H9 (cell line): ENCODE measurements at regions not wholly inside any gene's neighbourhood (a gene's known extent, or its start where the extent isn't known, plus 50 kb on each side); places are given as distances from the start of the nearest gene placed in this dataset.
"Not testable (repeated sequence)": the region's sequence is repeated elsewhere in the genome, so short reads cannot be mapped to it uniquely, and the experiment has no call there.

Experiments
- DNase-seq: peaks from one replicate; pipeline ENCODE4 v3.0.0-alpha.2; 2017
- H2AFZ ChIP-seq: one replicate; pipeline ENCODE4 v1.6.1; 2013; ENCODE audit warnings: mild to moderate bottlenecking, low read length, control low read depth, moderate library complexity
- H2AK5ac ChIP-seq: 2 replicates; pipeline ENCODE4 v1.6.1; 2013; ENCODE audit warnings: low read length, control low read depth, mixed read lengths; ENCODE audit not compliant: insufficient read length
- H2BK120ac ChIP-seq: one replicate; pipeline ENCODE4 v1.6.1; 2013; ENCODE audit warnings: low read depth, mild to moderate bottlenecking, low read length, control low read depth, inconsistent platforms; ENCODE audit not compliant: poor library complexity, severe bottlenecking
- H2BK12ac ChIP-seq: 2 replicates; pipeline ENCODE4 v1.6.1; 2013; ENCODE audit warnings: low read length, control low read depth, mixed read lengths, low read depth; ENCODE audit not compliant: insufficient read length
- H2BK15ac ChIP-seq: 2 replicates; pipeline ENCODE4 v1.6.1; 2013; ENCODE audit warnings: low read depth, low read length, control low read depth
- H2BK20ac ChIP-seq: one replicate; pipeline ENCODE4 v1.6.1; 2013; ENCODE audit warnings: low read depth, mild to moderate bottlenecking, low read length, control low read depth, inconsistent platforms; ENCODE audit not compliant: poor library complexity, severe bottlenecking
- H2BK5ac ChIP-seq: 2 replicates; pipeline ENCODE4 v1.6.1; 2013; ENCODE audit warnings: low read length, control low read depth, mixed read lengths; ENCODE audit not compliant: insufficient read length
- H3K14ac ChIP-seq: 2 replicates; pipeline ENCODE4 v1.6.1; 2013; ENCODE audit warnings: low read length, control low read depth; ENCODE audit not compliant: insufficient read depth
- H3K18ac ChIP-seq: 2 replicates; pipeline ENCODE4 v1.6.1; 2013; ENCODE audit warnings: low read depth, mild to moderate bottlenecking, mixed read lengths, low read length, control low read depth; ENCODE audit not compliant: insufficient read length
- H3K23ac ChIP-seq: 2 replicates; pipeline ENCODE4 v1.6.1; 2013; ENCODE audit warnings: low read length, control low read depth, mixed read lengths, low read depth; ENCODE audit not compliant: insufficient read length
- H3K23me2 ChIP-seq: 2 replicates; pipeline ENCODE4 v1.6.1; 2013; ENCODE audit warnings: low read depth, mild to moderate bottlenecking, mixed read lengths, low read length, control low read depth; ENCODE audit not compliant: insufficient read length, poor library complexity, severe bottlenecking
- H3K27ac ChIP-seq: 2 replicates; pipeline ENCODE4 v1.5.1; 2013; ENCODE audit warnings: low read length, control low read depth, mixed read lengths, low read depth; ENCODE audit not compliant: insufficient read length
- H3K27me3 ChIP-seq: 2 replicates; pipeline ENCODE4 v1.6.1; 2013; ENCODE audit warnings: low read length, control low read depth, inconsistent platforms; ENCODE audit not compliant: insufficient read depth
- H3K4ac ChIP-seq: 2 replicates; pipeline ENCODE4 v1.6.1; 2013; ENCODE audit warnings: low read depth, mild to moderate bottlenecking, control low read depth, inconsistent platforms, low read length, moderate library complexity
- H3K4me1 ChIP-seq: 2 replicates; pipeline ENCODE4 v1.6.1; 2013; ENCODE audit warnings: low read length, control low read depth, inconsistent platforms; ENCODE audit not compliant: insufficient read depth
- H3K4me2 ChIP-seq: 2 replicates; pipeline ENCODE4 v1.6.1; 2013; ENCODE audit warnings: low read length, control low read depth, mixed read lengths; ENCODE audit not compliant: insufficient read length, insufficient read depth
- H3K56ac ChIP-seq: 2 replicates; pipeline ENCODE4 v1.6.1; 2013; ENCODE audit warnings: low read depth, mild to moderate bottlenecking, mixed read lengths, low read length, control low read depth; ENCODE audit not compliant: insufficient read length
- H3K79me1 ChIP-seq: 2 replicates; pipeline ENCODE4 v1.6.1; 2013; ENCODE audit warnings: low read depth, mild to moderate bottlenecking, moderate library complexity, low read length, control low read depth, inconsistent platforms; ENCODE audit not compliant: insufficient read depth, poor library complexity, severe bottlenecking
- H3K79me2 ChIP-seq: 2 replicates; pipeline ENCODE4 v1.6.1; 2013; ENCODE audit warnings: low read length, control low read depth, inconsistent platforms; ENCODE audit not compliant: insufficient read depth
- H3K9ac ChIP-seq: 2 replicates; pipeline ENCODE4 v1.6.1; 2013; ENCODE audit warnings: low read length, control low read depth, mixed read lengths; ENCODE audit not compliant: insufficient read length; ENCODE audit errors: extremely low read depth
- H3K9me3 ChIP-seq: one replicate; pipeline ENCODE4 v1.6.1; 2013; ENCODE audit warnings: low read depth, low read length, inconsistent platforms; ENCODE audit not compliant: control insufficient read depth
- H3T11ph ChIP-seq: one replicate; pipeline ENCODE4 v1.6.1; 2013; ENCODE audit warnings: mild to moderate bottlenecking, low read length, control low read depth, inconsistent platforms
- H4K20me1 ChIP-seq: one replicate; pipeline ENCODE4 v1.6.1; 2013; ENCODE audit not compliant: control insufficient read depth, insufficient read length, insufficient read depth
- H4K5ac ChIP-seq: 2 replicates; pipeline ENCODE4 v1.6.1; 2013; ENCODE audit warnings: low read depth, mild to moderate bottlenecking, mixed read lengths, low read length, control low read depth; ENCODE audit not compliant: insufficient read length
- H4K8ac ChIP-seq: replicated peaks from 2 replicates; pipeline ENCODE4 v1.6.1; 2013; ENCODE audit warnings: low read length, control low read depth, mixed read lengths, low read depth; ENCODE audit not compliant: insufficient read length
- H4K91ac ChIP-seq: 2 replicates; pipeline ENCODE4 v1.6.1; 2013; ENCODE audit warnings: low read depth, mild to moderate bottlenecking, moderate library complexity, mixed read lengths, low read length, control low read depth; ENCODE audit not compliant: insufficient read length
- H3K27ac Mint-ChIP-seq, 3 experiments: 2 replicates in 2 of 3; 3 replicates in 1 of 3; pipeline ENCODE4 v1.8.0; 2020 to 2021; ENCODE audit warnings: mixed read lengths in 3 of 3, mild to moderate bottlenecking in 1 of 3, moderate library complexity in 1 of 3
- H3K27me3 Mint-ChIP-seq: 2 replicates; pipeline ENCODE4 v1.8.0; 2021; ENCODE audit warnings: low read depth, mild to moderate bottlenecking, moderate library complexity, mixed read lengths
- H3K36me3 Mint-ChIP-seq, 3 experiments: 2 replicates in 2 of 3; 3 replicates in 1 of 3; pipeline ENCODE4 v1.8.0; 2020 to 2021; ENCODE audit warnings: low read depth in 3 of 3, mixed read lengths in 3 of 3; ENCODE audit not compliant: insufficient read depth in 1 of 3
- H3K4me1 Mint-ChIP-seq, 2 experiments: 2 replicates each; pipeline ENCODE4 v1.8.0; 2020; ENCODE audit warnings: mixed read lengths in 2 of 2
- H3K4me3 Mint-ChIP-seq, 2 experiments: 2 replicates in 1 of 2; 3 replicates in 1 of 2; pipeline ENCODE4 v1.8.0; 2020 to 2021; ENCODE audit warnings: mild to moderate bottlenecking in 2 of 2, mixed read lengths in 2 of 2, moderate library complexity in 1 of 2
- H3K9me3 Mint-ChIP-seq, 2 experiments: 2 replicates in 1 of 2; 3 replicates in 1 of 2; pipeline ENCODE4 v1.8.0; 2020; ENCODE audit warnings: mild to moderate bottlenecking in 2 of 2, mixed read lengths in 2 of 2, moderate library complexity in 1 of 2
- WGBS: extraction: QIAGEN DNeasy Blood & Tissue Kit; methylation state at CpG from one replicate; pipeline ENCODE4 v1.1.7; 2013; ENCODE audit warnings: missing lambda C conversion rate, low lambda C conversion rate, mixed read lengths; ENCODE audit not compliant: insufficient read length; ENCODE audit errors: extremely low coverage; 5-methylcytosine and 5-hydroxymethylcytosine counted together
- TF ChIP-seq, protein P1 (sequence below): fragments of 200-600 bp; sonication (generic); conservative IDR thresholded peaks from 3 replicates; pipeline ENCODE4 v1.8.0; 2021; ENCODE audit warnings: antibody characterized with exemption, mild to moderate bottlenecking

DNA sequence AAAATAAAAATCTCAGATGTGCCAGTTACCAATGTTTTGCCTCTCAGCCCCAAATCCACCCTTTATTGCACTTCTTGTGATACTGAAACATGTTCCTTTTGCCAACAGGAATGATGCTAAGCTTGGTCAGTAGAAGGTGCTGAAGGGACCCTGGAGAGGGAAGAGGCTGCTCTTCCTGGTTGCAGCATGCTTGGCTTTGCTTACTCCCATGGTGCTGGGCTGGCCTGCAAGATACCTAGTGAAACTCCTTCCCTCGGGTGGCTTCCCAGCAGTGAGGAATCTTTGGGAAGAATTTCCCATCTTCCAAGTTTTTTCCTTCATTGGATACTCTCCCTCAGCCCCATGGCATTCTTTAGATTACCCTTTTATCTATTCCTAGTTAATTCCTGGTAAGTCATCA, 151.8 kb upstream of the TGFBR2 start:
- Histone ChIP-seq H2BK120ac (no peak overlapping the region), H3K9me3 (no peaks in the 10 kb centered on the region), H3K4me1 (peaks cover 2% of the 10 kb centered on the region; the same call in 1 of the 2 replicates), H3K23ac (no peak overlapping the region), H3K4ac (no peak overlapping the region), H3K27ac (no peak overlapping the region), H3K18ac (no peak overlapping the region), H4K8ac (no peak overlapping the region), H2BK5ac (no peak overlapping the region), H3K23me2 (no peaks in the 10 kb centered on the region), H2BK12ac (no peak overlapping the region), H3T11ph (no peak overlapping the region), H3K14ac (no peak overlapping the region), H3K4me2 (no peak overlapping the region), H4K91ac (no peak overlapping the region), H2BK20ac (no peak overlapping the region), H3K9ac (no peak overlapping the region), H3K79me1 (no peaks in the 10 kb centered on the region), H4K20me1 (no peaks in the 10 kb centered on the region), H3K79me2 (no peaks in the 10 kb centered on the region), H2AFZ (no peak overlapping the region), H4K5ac (no peak overlapping the region), H2BK15ac (no peak overlapping the region), H3K27me3 (no peaks in the 10 kb centered on the region), H3K56ac (no peak overlapping the region), H2AK5ac (no peak overlapping the region)
- H3K4me3 Mint-ChIP-seq = no peak overlapping the region
- H3K27me3 Mint-ChIP-seq = no peaks in the 10 kb centered on the region
- no peak for DNase-seq
- no CpG with 5 or more reads among the region's 1 CpG for WGBS
- peaks cover 0 to 7% (median 3%) of the 10 kb centered on the region in 3 experiments; a peak in 4 of 7 replicates for H3K36me3 Mint-ChIP-seq
- peaks cover 0 to 7% of the 10 kb centered on the region in 2 experiments; a peak in 1 of 4 replicates for H3K4me1 Mint-ChIP-seq
- no peak overlapping the region for H3K27ac Mint-ChIP-seq
- peaks cover 4 to 10% of the 10 kb centered on the region in 2 experiments; a peak in 2 of 5 replicates for H3K9me3 Mint-ChIP-seq
- TF ChIP-seq, protein P1, sequence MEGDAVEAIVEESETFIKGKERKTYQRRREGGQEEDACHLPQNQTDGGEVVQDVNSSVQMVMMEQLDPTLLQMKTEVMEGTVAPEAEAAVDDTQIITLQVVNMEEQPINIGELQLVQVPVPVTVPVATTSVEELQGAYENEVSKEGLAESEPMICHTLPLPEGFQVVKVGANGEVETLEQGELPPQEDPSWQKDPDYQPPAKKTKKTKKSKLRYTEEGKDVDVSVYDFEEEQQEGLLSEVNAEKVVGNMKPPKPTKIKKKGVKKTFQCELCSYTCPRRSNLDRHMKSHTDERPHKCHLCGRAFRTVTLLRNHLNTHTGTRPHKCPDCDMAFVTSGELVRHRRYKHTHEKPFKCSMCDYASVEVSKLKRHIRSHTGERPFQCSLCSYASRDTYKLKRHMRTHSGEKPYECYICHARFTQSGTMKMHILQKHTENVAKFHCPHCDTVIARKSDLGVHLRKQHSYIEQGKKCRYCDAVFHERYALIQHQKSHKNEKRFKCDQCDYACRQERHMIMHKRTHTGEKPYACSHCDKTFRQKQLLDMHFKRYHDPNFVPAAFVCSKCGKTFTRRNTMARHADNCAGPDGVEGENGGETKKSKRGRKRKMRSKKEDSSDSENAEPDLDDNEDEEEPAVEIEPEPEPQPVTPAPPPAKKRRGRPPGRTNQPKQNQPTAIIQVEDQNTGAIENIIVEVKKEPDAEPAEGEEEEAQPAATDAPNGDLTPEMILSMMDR = no peak

DNA sequence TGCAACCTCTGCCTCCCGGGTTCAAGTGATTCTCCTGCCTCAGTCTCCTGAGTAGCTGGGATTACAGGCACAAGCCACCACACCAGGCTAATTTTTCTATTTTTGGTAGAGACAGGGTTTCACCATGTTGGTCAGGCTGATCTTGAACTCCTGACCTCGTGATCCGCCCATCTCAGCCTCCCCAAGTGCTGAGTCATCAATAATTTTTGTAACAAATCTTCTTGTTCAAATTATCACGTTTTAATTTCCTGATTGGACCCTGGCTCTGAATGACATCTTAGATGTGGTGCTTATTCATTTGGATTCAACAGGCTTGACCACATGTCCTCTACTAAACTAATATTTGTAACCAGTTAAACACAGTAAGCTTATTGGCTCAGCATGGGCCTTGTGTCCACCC, 151.3 kb upstream of the TGFBR2 start:
- H3K4me3 Mint-ChIP-seq, H3K4me2 ChIP-seq: not testable (repeated sequence)
- no CpG with 5 or more reads among the region's 4 CpGs for WGBS

More for the DNA sequence above, 151.3 kb upstream of the TGFBR2 start:
- H4K91ac ChIP-seq, H3K23ac ChIP-seq, H3K18ac ChIP-seq, H3K4me1 Mint-ChIP-seq, H2BK15ac ChIP-seq, H3K9ac ChIP-seq, H2AK5ac ChIP-seq, H3K36me3 Mint-ChIP-seq, H3K23me2 ChIP-seq, H2BK120ac ChIP-seq, H3K56ac ChIP-seq, H3K27me3 ChIP-seq, H4K5ac ChIP-seq, H3K27me3 Mint-ChIP-seq, H3K79me2 ChIP-seq, H2AFZ ChIP-seq, H3K27ac ChIP-seq, H2BK5ac ChIP-seq, H3K4ac ChIP-seq, DNase-seq, H4K8ac ChIP-seq, H3K9me3 ChIP-seq, H3K27ac Mint-ChIP-seq, H3T11ph ChIP-seq, H3K14ac ChIP-seq, H4K20me1 ChIP-seq, H3K79me1 ChIP-seq, H3K4me1 ChIP-seq, H2BK12ac ChIP-seq, H2BK20ac ChIP-seq: not testable (repeated sequence)
- H3K9me3 Mint-ChIP-seq = peaks cover 4 to 11% of the 10 kb centered on the region in 2 experiments; a peak in 2 of 5 replicates
